ENCODE measurements at regions not wholly inside any gene's neighbourhood (a gene's known extent, or its start where the extent isn't known, plus 50 kb on each side); places are given as distances from the start of the nearest gene placed in this dataset.

DNA sequence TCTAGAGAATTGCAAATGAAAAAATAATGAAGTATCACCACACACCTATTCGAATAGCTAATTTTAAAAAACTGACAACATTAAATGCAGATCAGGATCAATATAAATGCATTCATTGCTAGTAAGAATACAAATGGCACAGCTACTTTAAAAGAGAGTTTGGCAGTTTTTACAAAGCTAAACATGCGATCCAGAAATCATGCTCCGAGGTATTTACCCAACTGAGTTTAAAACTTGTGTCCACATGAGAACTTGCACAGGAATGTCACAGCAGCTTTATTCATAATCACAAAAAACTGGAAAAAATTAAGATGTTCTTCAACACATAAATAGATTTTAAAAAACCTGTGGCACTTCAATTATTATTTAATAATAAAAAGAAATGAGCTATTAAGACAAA, 345.5 kb upstream of the TRPC7 start:
- ATAC-seq (ENCODE audit: low read depth in 2 of 2) (no peak), DNase-seq (no peak)
- Mint-ChIP-seq H3K36me3 (no peaks in the 10 kb centered on the region), H3K4me3 (no peak overlapping the region), H3K9me3 (peaks cover 0 to 8% (median 2%) of the 10 kb centered on the region in 7 donors), H3K4me1 (no peaks in the 10 kb centered on the region), H3K27ac (no peak overlapping the region), H3K27me3 (peaks cover 4% of the 10 kb centered on the region)
- Histone ChIP-seq H3K27ac (ENCODE audit: insufficient read depth, low read length, poor library complexity, severe bottlenecking) (no peak overlapping the region), H3K27me3 (ENCODE audit: control insufficient read depth, insufficient read depth, low read length) (no peaks in the 10 kb centered on the region), H3K36me3 (ENCODE audit: control insufficient read depth, insufficient read depth, low read length) (no peaks in the 10 kb centered on the region), H3K4me3 (ENCODE audit: low read depth, low read length) (no peak overlapping the region), H3K4me1 (ENCODE audit: control insufficient read depth, insufficient read depth, low read length, poor library complexity, severe bottlenecking) (no peaks in the 10 kb centered on the region), H3K9me3 (ENCODE audit: control insufficient read depth in 2 of 2, low read length in 2 of 2) (no peaks in the 10 kb centered on the region)

DNA sequence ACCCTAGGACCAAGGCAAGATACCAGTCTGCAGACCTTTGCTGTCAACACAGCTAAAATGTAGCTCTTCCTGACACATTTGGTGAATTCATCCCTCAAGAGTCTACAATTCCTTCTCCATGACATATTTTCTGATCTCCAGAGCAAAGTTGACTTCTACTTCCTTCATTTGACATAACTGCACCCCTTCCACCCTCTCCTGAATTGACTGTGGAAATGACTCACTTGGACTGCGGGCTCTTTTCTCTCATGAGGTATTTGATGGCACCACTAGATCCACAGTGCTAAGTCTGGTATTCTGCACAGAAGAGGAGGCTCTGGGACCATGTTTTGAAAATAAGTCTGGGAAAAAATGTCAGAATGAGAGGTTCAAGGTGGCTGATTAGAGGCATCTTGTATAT, 338.4 kb upstream of the TRPC7 start:
- ATAC-seq (ENCODE audit: low read depth in 2 of 2) = no peak
- Mint-ChIP-seq H3K27ac (no peak overlapping the region), H3K36me3 (no peaks in the 10 kb centered on the region)

DNA sequence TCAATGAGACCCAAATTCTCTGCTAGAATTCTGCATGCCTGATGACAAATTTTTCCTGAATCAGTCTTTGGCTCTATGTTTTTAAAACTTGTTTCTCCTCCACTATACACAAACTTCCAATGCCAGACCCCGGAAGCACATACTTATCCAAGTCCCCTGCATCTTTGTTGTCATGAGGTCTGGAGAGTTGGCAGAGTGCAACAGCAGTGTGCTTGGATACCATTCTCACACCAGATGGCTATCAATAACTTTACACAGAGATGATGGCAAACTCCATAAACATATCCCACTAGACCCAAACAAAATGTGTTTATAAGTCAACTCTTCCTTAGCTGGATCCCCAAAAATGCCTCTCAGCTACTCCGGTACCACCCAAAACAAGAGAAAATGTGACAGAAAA, 337.7 kb upstream of the TRPC7 start:
- Histone ChIP-seq H3K4me1 (ENCODE audit: control insufficient read depth, insufficient read depth, low read length, poor library complexity, severe bottlenecking) (no peaks in the 10 kb centered on the region), H3K4me3 (ENCODE audit: low read depth, low read length) (no peak overlapping the region), H3K9me3 (ENCODE audit: control insufficient read depth in 2 of 2, low read length in 2 of 2) (no peaks in the 10 kb centered on the region), H3K36me3 (ENCODE audit: control insufficient read depth, insufficient read depth, low read length) (no peaks in the 10 kb centered on the region), H3K27ac (ENCODE audit: insufficient read depth, low read length, poor library complexity, severe bottlenecking) (no peak overlapping the region), H3K27me3 (ENCODE audit: control insufficient read depth, insufficient read depth, low read length) (no peaks in the 10 kb centered on the region)
- Mint-ChIP-seq H3K4me3 (no peak overlapping the region), H3K27ac (no peak overlapping the region), H3K4me1 (no peaks in the 10 kb centered on the region), H3K27me3 (peaks cover 4% of the 10 kb centered on the region), H3K36me3 (no peaks in the 10 kb centered on the region), H3K9me3 (peaks cover 0 to 3% (median 0%) of the 10 kb centered on the region in 7 donors)
- ATAC-seq (ENCODE audit: low read depth in 2 of 2) = no peak
- DNase-seq = no peak

More for the DNA sequence above, 338.4 kb upstream of the TRPC7 start:
- H3K27ac ChIP-seq (ENCODE audit: insufficient read depth, low read length, poor library complexity, severe bottlenecking) = no peak overlapping the region
- no peak overlapping the region for H3K4me3 ChIP-seq (ENCODE audit: low read depth, low read length)
- Mint-ChIP-seq H3K4me3 (no peak overlapping the region), H3K4me1 (no peaks in the 10 kb centered on the region), H3K9me3 (peaks cover 0 to 3% (median 0%) of the 10 kb centered on the region in 7 donors), H3K27me3 (peaks cover 4% of the 10 kb centered on the region)
- no peaks in the 10 kb centered on the region for H3K9me3 ChIP-seq (ENCODE audit: control insufficient read depth in 2 of 2, low read length in 2 of 2)
- H3K4me1 ChIP-seq (ENCODE audit: control insufficient read depth, insufficient read depth, low read length, poor library complexity, severe bottlenecking) = no peaks in the 10 kb centered on the region
- DNase-seq = no peak
- no peaks in the 10 kb centered on the region for H3K27me3 ChIP-seq (ENCODE audit: control insufficient read depth, insufficient read depth, low read length)
- H3K36me3 ChIP-seq (ENCODE audit: control insufficient read depth, insufficient read depth, low read length) = no peaks in the 10 kb centered on the region

DNA sequence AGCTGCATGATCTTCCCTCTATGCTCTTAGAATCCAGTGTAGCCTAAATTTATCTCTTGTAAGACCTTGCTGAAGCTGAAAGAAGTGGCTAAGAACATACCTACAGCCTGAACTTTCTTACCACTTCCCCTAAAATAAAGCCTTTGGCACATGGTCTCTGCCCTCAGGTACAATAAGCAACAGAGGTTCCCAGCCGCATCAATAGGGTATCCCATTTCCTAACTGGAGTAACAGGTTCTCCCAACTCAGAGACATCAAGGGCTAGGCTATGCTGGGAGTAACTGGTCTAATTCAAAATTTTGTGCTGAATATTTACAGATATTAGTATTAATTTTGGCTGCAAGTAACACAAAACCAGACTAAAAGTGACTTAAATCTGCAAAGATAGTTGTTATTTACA, 335.8 kb upstream of the TRPC7 start:
- Mint-ChIP-seq H3K4me3 (no peak overlapping the region), H3K27me3 (no peaks in the 10 kb centered on the region), H3K36me3 (no peaks in the 10 kb centered on the region), H3K27ac (no peak overlapping the region), H3K9me3 (peaks cover 0 to 3% (median 0%) of the 10 kb centered on the region in 7 donors), H3K4me1 (no peaks in the 10 kb centered on the region)
- Histone ChIP-seq H3K27me3 (ENCODE audit: control insufficient read depth, insufficient read depth, low read length) (no peaks in the 10 kb centered on the region), H3K27ac (ENCODE audit: insufficient read depth, low read length, poor library complexity, severe bottlenecking) (no peak overlapping the region), H3K4me3 (ENCODE audit: low read depth, low read length) (no peak overlapping the region), H3K4me1 (ENCODE audit: control insufficient read depth, insufficient read depth, low read length, poor library complexity, severe bottlenecking) (no peaks in the 10 kb centered on the region), H3K36me3 (ENCODE audit: control insufficient read depth, insufficient read depth, low read length) (no peaks in the 10 kb centered on the region), H3K9me3 (ENCODE audit: control insufficient read depth in 2 of 2, low read length in 2 of 2) (no peaks in the 10 kb centered on the region)
- DNase-seq = no peak
- no peak for ATAC-seq (ENCODE audit: low read depth in 2 of 2)

DNA sequence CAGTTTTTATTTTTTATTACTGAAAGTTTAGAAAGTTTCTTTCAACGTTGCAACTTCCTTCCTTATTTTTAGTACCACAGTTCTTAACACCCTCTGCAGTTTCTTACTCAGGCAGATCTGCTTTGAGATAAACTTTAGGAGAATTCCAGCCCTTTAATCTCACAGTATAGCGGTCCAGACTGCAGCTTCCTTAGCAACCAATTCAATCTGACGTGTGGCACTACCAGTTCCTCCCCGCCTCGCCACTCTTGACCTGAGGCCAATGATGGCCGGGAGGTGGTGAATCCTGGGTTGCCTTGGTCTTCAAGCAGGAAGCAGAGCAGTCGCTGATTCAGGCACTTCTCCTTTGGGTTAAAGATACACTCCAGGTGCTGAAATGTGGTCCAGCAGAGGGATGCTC, 334.3 kb upstream of the TRPC7 start:
- no peaks in the 10 kb centered on the region for H3K27me3 ChIP-seq (ENCODE audit: control insufficient read depth, insufficient read depth, low read length)
- ATAC-seq (ENCODE audit: low read depth in 2 of 2) (no peak), DNase-seq (no peak)
- no peaks in the 10 kb centered on the region for H3K36me3 ChIP-seq (ENCODE audit: control insufficient read depth, insufficient read depth, low read length)
- peaks cover 0 to 3% (median 0%) of the 10 kb centered on the region in 7 donors for H3K9me3 Mint-ChIP-seq
- no peak overlapping the region for H3K27ac Mint-ChIP-seq
- H3K27me3 Mint-ChIP-seq = no peaks in the 10 kb centered on the region
- H3K4me1 Mint-ChIP-seq = no peaks in the 10 kb centered on the region
- no peaks in the 10 kb centered on the region for H3K9me3 ChIP-seq (ENCODE audit: control insufficient read depth in 2 of 2, low read length in 2 of 2)
- H3K4me3 ChIP-seq (ENCODE audit: low read depth, low read length) = no peak overlapping the region
- no peaks in the 10 kb centered on the region for H3K4me1 ChIP-seq (ENCODE audit: control insufficient read depth, insufficient read depth, low read length, poor library complexity, severe bottlenecking)
- no peak overlapping the region for H3K4me3 Mint-ChIP-seq
- H3K36me3 Mint-ChIP-seq = no peaks in the 10 kb centered on the region
- no peak overlapping the region for H3K27ac ChIP-seq (ENCODE audit: insufficient read depth, low read length, poor library complexity, severe bottlenecking)

DNA sequence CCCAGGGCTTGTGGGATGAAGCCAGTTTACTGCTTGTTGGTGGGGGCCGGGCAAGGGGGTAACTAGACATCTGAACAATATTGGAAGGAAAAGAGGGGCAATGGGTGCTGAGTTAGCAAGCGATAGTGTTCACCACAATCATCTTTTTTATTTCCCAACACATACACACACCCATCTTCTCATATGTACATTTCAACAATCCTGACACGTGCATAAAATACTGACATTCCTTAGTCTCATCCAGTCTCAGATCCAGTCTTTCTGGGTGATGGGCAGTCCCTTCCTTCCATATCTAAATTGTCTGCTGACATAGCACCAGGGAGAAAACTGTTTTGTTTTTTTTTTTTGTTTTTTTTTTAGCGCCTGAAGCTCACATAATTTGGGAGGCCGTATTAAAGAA, 333.6 kb upstream of the TRPC7 start:
- ATAC-seq (ENCODE audit: low read depth in 2 of 2) (no peak), DNase-seq (no peak)
- Mint-ChIP-seq H3K4me3 (no peak overlapping the region), H3K9me3 (peaks cover 0 to 3% (median 0%) of the 10 kb centered on the region in 7 donors), H3K4me1 (no peaks in the 10 kb centered on the region), H3K27me3 (peaks cover 4% of the 10 kb centered on the region), H3K36me3 (no peaks in the 10 kb centered on the region), H3K27ac (no peak overlapping the region)
- Histone ChIP-seq H3K4me3 (ENCODE audit: low read depth, low read length) (no peak overlapping the region), H3K27me3 (ENCODE audit: control insufficient read depth, insufficient read depth, low read length) (no peaks in the 10 kb centered on the region), H3K4me1 (ENCODE audit: control insufficient read depth, insufficient read depth, low read length, poor library complexity, severe bottlenecking) (no peaks in the 10 kb centered on the region), H3K36me3 (ENCODE audit: control insufficient read depth, insufficient read depth, low read length) (no peaks in the 10 kb centered on the region), H3K9me3 (ENCODE audit: control insufficient read depth in 2 of 2, low read length in 2 of 2) (no peaks in the 10 kb centered on the region), H3K27ac (ENCODE audit: insufficient read depth, low read length, poor library complexity, severe bottlenecking) (no peak overlapping the region)

DNA sequence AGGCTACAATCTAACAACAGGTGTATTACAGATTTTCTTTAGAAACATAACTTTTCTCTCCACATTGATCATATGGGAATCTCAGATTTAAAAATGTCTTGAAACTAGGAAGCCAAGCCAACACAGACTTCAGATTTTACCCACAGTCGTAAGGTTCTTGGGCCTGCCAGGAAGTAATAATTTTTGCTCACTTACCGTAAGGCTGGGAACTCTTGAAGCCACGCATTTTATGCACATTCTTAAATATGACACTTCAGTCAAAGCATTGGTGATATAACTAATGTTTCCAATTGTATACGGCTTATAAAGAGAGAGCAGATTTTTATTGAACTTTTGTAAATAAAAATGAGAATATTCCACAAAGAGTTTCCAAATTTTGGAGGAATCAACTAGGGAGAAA, 328.9 kb upstream of the TRPC7 start:
- Mint-ChIP-seq H3K27me3 (peaks cover 4% of the 10 kb centered on the region), H3K4me1 (no peaks in the 10 kb centered on the region), H3K4me3 (no peak overlapping the region), H3K9me3 (peaks cover 0 to 15% (median 3%) of the 10 kb centered on the region in 7 donors), H3K36me3 (no peaks in the 10 kb centered on the region), H3K27ac (no peak overlapping the region)
- ATAC-seq (ENCODE audit: low read depth in 2 of 2) (no peak), DNase-seq (no peak)
- no peaks in the 10 kb centered on the region for H3K36me3 ChIP-seq (ENCODE audit: control insufficient read depth, insufficient read depth, low read length)
- H3K4me3 ChIP-seq (ENCODE audit: low read depth, low read length) = no peak overlapping the region
- no peaks in the 10 kb centered on the region for H3K4me1 ChIP-seq (ENCODE audit: control insufficient read depth, insufficient read depth, low read length, poor library complexity, severe bottlenecking)
- no peaks in the 10 kb centered on the region for H3K27me3 ChIP-seq (ENCODE audit: control insufficient read depth, insufficient read depth, low read length)
- H3K27ac ChIP-seq (ENCODE audit: insufficient read depth, low read length, poor library complexity, severe bottlenecking) = no peak overlapping the region
- H3K9me3 ChIP-seq (ENCODE audit: control insufficient read depth in 2 of 2, low read length in 2 of 2) = no peaks in the 10 kb centered on the region

DNA sequence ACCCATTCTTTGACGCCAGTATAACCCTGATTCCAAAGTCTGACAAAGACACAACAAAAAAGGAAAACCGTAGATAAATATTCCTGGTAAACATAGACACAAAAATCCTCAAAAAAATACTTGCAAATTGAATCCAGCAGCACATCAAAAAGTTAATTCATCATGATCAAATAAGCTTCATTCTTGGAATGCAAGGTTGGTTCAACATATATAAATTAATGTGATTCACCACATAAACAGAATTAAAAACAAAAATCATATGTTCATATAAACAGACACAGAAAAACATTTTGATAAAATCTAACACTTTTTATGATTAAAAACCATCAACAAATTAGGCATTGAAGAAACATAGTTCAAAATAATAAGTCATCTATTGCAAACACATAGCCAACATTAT, 324.2 kb upstream of the TRPC7 start:
- Mint-ChIP-seq H3K4me3 (no peak overlapping the region), H3K4me1 (no peaks in the 10 kb centered on the region), H3K27me3 (peaks cover 4% of the 10 kb centered on the region), H3K27ac (no peak overlapping the region), H3K36me3 (no peaks in the 10 kb centered on the region), H3K9me3 (peaks cover 0 to 35% (median 9%) of the 10 kb centered on the region in 7 donors)
- H3K36me3 ChIP-seq (ENCODE audit: control insufficient read depth, insufficient read depth, low read length) = no peaks in the 10 kb centered on the region
- no peak for DNase-seq
- no peak overlapping the region for H3K27ac ChIP-seq (ENCODE audit: insufficient read depth, low read length, poor library complexity, severe bottlenecking)
- H3K9me3 ChIP-seq (ENCODE audit: control insufficient read depth in 2 of 2, low read length in 2 of 2) = peaks cover 4 to 7% of the 10 kb centered on the region in 2 experiments
- no peak overlapping the region for H3K4me3 ChIP-seq (ENCODE audit: low read depth, low read length)
- H3K27me3 ChIP-seq (ENCODE audit: control insufficient read depth, insufficient read depth, low read length) = no peaks in the 10 kb centered on the region
- ATAC-seq (ENCODE audit: low read depth in 2 of 2) = no peak
- no peaks in the 10 kb centered on the region for H3K4me1 ChIP-seq (ENCODE audit: control insufficient read depth, insufficient read depth, low read length, poor library complexity, severe bottlenecking)
